OCI-LY7 (cell line): ENCODE measurements at regions not wholly inside any gene's neighbourhood (a gene's known extent, or its start where the extent isn't known, plus 50 kb on each side); places are given as distances from the start of the nearest gene placed in this dataset.

ENCODE experiments used
- BruUV-seq: library from RNA; stranded (reverse); fragments of 400-500 nt; replicated peaks from 2 replicates; lab custom pipeline; 2021; lab: Mats Ljungman, UMichigan
- CTCF ChIA-PET: fragments of 300-600 bp; sonication (Branson Sonifier 250); formaldehyde crosslinking; loops from one replicate; lab custom pipeline; 2022; ENCODE audit warnings: antibody characterized with exemption; ENCODE audit not compliant: unreplicated experiment; lab: Charles Lee
- POLR2A ChIA-PET: fragments of 300-600 bp; sonication (Branson Sonifier 250); formaldehyde crosslinking; loops from one replicate; lab custom pipeline; 2022; ENCODE audit warnings: antibody characterized with exemption; lab: Charles Lee
- DNase-seq: peaks from one replicate; pipeline ENCODE4 v3.0.0-alpha.2; 2015; ENCODE audit warnings: low spot score
- H2AFZ ChIP-seq: fragments of 200-600 bp; sonication (generic), shearing (Covaris generic); 2 replicates; pipeline ENCODE4 v1.6.1; 2014; ENCODE audit warnings: mild to moderate bottlenecking, antibody characterized with exemption, low read length, moderate library complexity
- H3K27ac ChIP-seq: fragments of 200-600 bp; sonication (generic); 2 replicates; pipeline ENCODE4 v1.5.1; 2014; ENCODE audit warnings: mixed run types, low read depth, mild to moderate bottlenecking, moderate library complexity, low read length, inconsistent platforms; ENCODE audit not compliant: poor library complexity, severe bottlenecking
- H3K36me3 ChIP-seq: fragments of 200-600 bp; sonication (generic); 2 replicates; pipeline ENCODE4 v1.6.1; 2014; ENCODE audit warnings: mild to moderate bottlenecking, antibody characterized with exemption, low read length, moderate library complexity, mixed read lengths; ENCODE audit not compliant: insufficient read depth
- H3K4me1 ChIP-seq: fragments of 200-600 bp; sonication (generic); 2 replicates; pipeline ENCODE4 v1.5.1; 2014; ENCODE audit warnings: mild to moderate bottlenecking, low read length; ENCODE audit not compliant: insufficient read depth, poor library complexity, severe bottlenecking
- H3K4me2 ChIP-seq: fragments of 200-600 bp; sonication (generic); 2 replicates; pipeline ENCODE4 v1.6.1; 2014; ENCODE audit warnings: mild to moderate bottlenecking, low read length
- H3K4me3 ChIP-seq: fragments of 200-600 bp; sonication (generic); 2 replicates; pipeline ENCODE4 v1.5.1; 2014; ENCODE audit warnings: mild to moderate bottlenecking, low read depth, low read length; ENCODE audit not compliant: poor library complexity, severe bottlenecking
- H3K79me2 ChIP-seq: fragments of 200-600 bp; sonication (generic); 2 replicates; pipeline ENCODE4 v1.6.1; 2016; ENCODE audit warnings: low read depth, mild to moderate bottlenecking, low read length, moderate library complexity, mixed read lengths; ENCODE audit not compliant: insufficient read depth
- H3K9me2 ChIP-seq: fragments of 200-600 bp; sonication (generic); 2 replicates; pipeline ENCODE4 v1.6.1; 2016; ENCODE audit warnings: mild to moderate bottlenecking, low read length, mixed read lengths; ENCODE audit not compliant: insufficient read depth
- H3K9me3 ChIP-seq: fragments of 200-600 bp; sonication (generic); 2 replicates; pipeline ENCODE4 v1.6.1; 2014; ENCODE audit warnings: mild to moderate bottlenecking, mixed run types, low read length, mixed read lengths
- H4K20me1 ChIP-seq: fragments of 200-600 bp; sonication (generic); 2 replicates; pipeline ENCODE4 v1.6.1; 2014; ENCODE audit warnings: mild to moderate bottlenecking, antibody characterized with exemption, low read length, moderate library complexity, mixed read lengths; ENCODE audit not compliant: insufficient read depth
- EZH2phosphoT487 ChIP-seq: fragments of 200-600 bp; sonication (generic); IDR thresholded peaks from 2 replicates; pipeline ENCODE4 v1.6.1; 2018; ENCODE audit warnings: low read depth, borderline replicate concordance, mild to moderate bottlenecking, mixed run types, antibody characterized with exemption, low read length, moderate library complexity, mixed read lengths
- intact Hi-C: fragments of 100-400 bp; cut with micrococcal nuclease; formaldehyde crosslinking; loops from one replicate; pipeline ENCODE4 v1.10.0; 2022; ENCODE audit not compliant: unreplicated experiment
- TF ChIP-seq, protein P1 (sequence below): fragments of 200-600 bp; sonication (generic); conservative IDR thresholded peaks from 2 replicates; pipeline ENCODE4 v1.5.1; 2014; ENCODE audit warnings: mild to moderate bottlenecking, antibody characterized with exemption, low read length, moderate library complexity, mixed read lengths

DNA sequence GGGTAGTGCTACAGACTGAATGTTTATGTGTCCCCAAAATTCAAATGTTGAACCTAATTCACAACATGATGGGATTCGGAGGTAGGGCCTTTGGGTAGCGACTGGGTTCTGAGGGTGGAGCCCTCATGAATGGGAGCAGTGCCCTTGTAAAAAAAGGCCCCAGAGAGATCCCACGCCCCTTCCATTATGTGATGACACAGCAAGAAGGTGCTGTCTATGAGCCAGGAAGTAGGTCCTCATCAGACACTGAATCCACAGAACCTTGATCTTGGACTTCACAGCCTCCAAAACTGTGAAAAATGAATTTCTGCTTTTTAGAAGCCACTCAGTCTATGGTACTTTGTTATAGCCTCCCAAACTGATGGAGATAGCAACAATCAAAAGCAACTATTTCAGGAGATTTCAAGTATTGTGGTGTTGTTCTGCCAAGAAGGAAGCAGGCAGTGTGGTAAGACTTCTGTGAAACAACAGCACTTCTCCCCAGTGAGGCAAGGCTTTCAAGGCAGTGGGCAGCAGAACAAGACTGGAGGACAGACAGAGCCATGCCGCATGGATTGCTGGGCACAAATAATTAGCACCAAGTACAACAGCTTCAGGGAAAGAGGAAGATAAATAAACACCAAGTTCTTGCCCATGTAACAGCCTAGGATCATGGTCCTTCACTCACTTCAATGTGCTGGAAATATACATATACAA is 76.1 kb downstream of the OR2K2 start:
- Histone ChIP-seq H3K27ac (no peak overlapping the region), H3K4me1 (no peaks in the 10 kb centered on the region), H3K4me2 (no peak overlapping the region), H3K36me3 (no peaks in the 10 kb centered on the region), H2AFZ (no peak overlapping the region), H3K9me2 (no peaks in the 10 kb centered on the region), H3K4me3 (no peak overlapping the region), H3K79me2 (no peaks in the 10 kb centered on the region), H4K20me1 (no peaks in the 10 kb centered on the region), H3K9me3 (no peaks in the 10 kb centered on the region)
- no peak for DNase-seq
- BruUV-seq = no TSS peak
- TF ChIP-seq, protein P1, sequence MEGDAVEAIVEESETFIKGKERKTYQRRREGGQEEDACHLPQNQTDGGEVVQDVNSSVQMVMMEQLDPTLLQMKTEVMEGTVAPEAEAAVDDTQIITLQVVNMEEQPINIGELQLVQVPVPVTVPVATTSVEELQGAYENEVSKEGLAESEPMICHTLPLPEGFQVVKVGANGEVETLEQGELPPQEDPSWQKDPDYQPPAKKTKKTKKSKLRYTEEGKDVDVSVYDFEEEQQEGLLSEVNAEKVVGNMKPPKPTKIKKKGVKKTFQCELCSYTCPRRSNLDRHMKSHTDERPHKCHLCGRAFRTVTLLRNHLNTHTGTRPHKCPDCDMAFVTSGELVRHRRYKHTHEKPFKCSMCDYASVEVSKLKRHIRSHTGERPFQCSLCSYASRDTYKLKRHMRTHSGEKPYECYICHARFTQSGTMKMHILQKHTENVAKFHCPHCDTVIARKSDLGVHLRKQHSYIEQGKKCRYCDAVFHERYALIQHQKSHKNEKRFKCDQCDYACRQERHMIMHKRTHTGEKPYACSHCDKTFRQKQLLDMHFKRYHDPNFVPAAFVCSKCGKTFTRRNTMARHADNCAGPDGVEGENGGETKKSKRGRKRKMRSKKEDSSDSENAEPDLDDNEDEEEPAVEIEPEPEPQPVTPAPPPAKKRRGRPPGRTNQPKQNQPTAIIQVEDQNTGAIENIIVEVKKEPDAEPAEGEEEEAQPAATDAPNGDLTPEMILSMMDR = no peak
- no peak for TF ChIP-seq EZH2phosphoT487
- ChIA-PET POLR2A (no interaction called here), CTCF (no interaction called here)
- intact Hi-C loops = no loop called here

- DNase-seq = no peak
- intact Hi-C loops = no loop called here
- H3K4me3 ChIP-seq = no peak overlapping the region
- no peaks in the 10 kb centered on the region for H3K9me2 ChIP-seq
- H3K9me3 ChIP-seq = no peaks in the 10 kb centered on the region
- no peaks in the 10 kb centered on the region for H4K20me1 ChIP-seq
- H3K4me1 ChIP-seq = no peaks in the 10 kb centered on the region
- no peaks in the 10 kb centered on the region for H3K79me2 ChIP-seq
- no TSS peak for BruUV-seq
- H2AFZ ChIP-seq = no peak overlapping the region
- no peak overlapping the region for H3K27ac ChIP-seq
- no peaks in the 10 kb centered on the region for H3K36me3 ChIP-seq
- CTCF ChIA-PET = no interaction called here
- H3K4me2 ChIP-seq = no peak overlapping the region
- POLR2A ChIA-PET = no interaction called here
- no peak for TF ChIP-seq EZH2phosphoT487
- TF ChIP-seq, protein P1 = no peak
These were observed 78.9 kb downstream of the OR2K2 start for GRCh38 chr9:111250875-111251842.
